Adrenal gland (tissue), 5 donors: ENCODE measurements at regions not wholly inside any gene's neighbourhood (a gene's known extent, or its start where the extent isn't known, plus 50 kb on each side); places are given as distances from the start of the nearest gene placed in this dataset.

Source experiments
- CTCF ChIP-seq, 6 experiments: fragments of 450-650 bp in 4 of 6; fragments of 200-600 bp in 2 of 6; sonication (generic) in 1 of 6; IDR thresholded peaks; 1 replicate in 5 of 6; 2 replicates in 1 of 6; pipeline versions ENCODE4 v1.5.1 to v1.8.0; 2016 to 2021; ENCODE audit warnings: antibody characterized with exemption in 6 of 6, mild to moderate bottlenecking in 2 of 6, moderate library complexity in 1 of 6
- POLR2A ChIP-seq, 2 donors: fragments of 450-650 bp; IDR thresholded peaks; one replicate each; pipeline ENCODE4 v1.6.1; 2017; ENCODE audit warnings: antibody characterized with exemption in 2 of 2, mild to moderate bottlenecking in 2 of 2, moderate library complexity in 1 of 2
- donor health status: DM: no; HTN: no; CAD: no.

GRCh38 chr10:44468525-44468924 lies 83.6 kb upstream of the CXCL12 start:
- TF ChIP-seq CTCF (IDR thresholded peaks at IDR 0.05): no peak
- no peak for TF ChIP-seq POLR2A (IDR thresholded peaks at IDR 0.05)
